HG03064 (cell line): ENCODE measurements at regions not wholly inside any gene's neighbourhood (a gene's known extent, or its start where the extent isn't known, plus 50 kb on each side); places are given as distances from the start of the nearest gene placed in this dataset.
"Not testable (repeated sequence)": the region's sequence is repeated elsewhere in the genome, so short reads cannot be mapped to it uniquely, and the experiment has no call there.

Experiments used
- ATAC-seq: cut with Tn5 transposase; IDR thresholded peaks from one replicate; pipeline ENCODE4 v1.9.1; 2021; ENCODE audit warnings: low read depth; ENCODE audit not compliant: unreplicated experiment

- no peak for ATAC-seq
Measured at GRCh38 chr7:115793958-115794702, 236.4 kb downstream of the TFEC start.

GRCh38 chr7:115789901-115790300 is 240.7 kb downstream of the TFEC start:
- ATAC-seq, result no peak

- ATAC-seq, result not testable (repeated sequence)
Measured at GRCh38 chr7:115789473-115789872, 241.1 kb downstream of the TFEC start.

- no peak for ATAC-seq
Measured at GRCh38 chr7:115782696-115783490, 247.7 kb downstream of the TFEC start.

- ATAC-seq, result no peak
Measured at GRCh38 chr7:115779561-115779960, 251.0 kb downstream of the TFEC start.

- ATAC-seq, result no peak
Measured at GRCh38 chr7:115775981-115776380, 254.6 kb downstream of the TFEC start.

- no peak for ATAC-seq
Measured at GRCh38 chr7:115763347-115763746, 267.2 kb downstream of the TFEC start.

- ATAC-seq, result no peak
Measured at GRCh38 chr7:115758025-115758424, 272.5 kb downstream of the TFEC start.

GRCh38 chr7:115754226-115754625 is 276.3 kb downstream of the TFEC start:
- no peak for ATAC-seq

- ATAC-seq, result no peak
Measured at GRCh38 chr7:115749924-115750323, 280.6 kb downstream of the TFEC start.

GRCh38 chr7:115748123-115748738 is 282.3 kb downstream of the TFEC start:
- no peak for ATAC-seq

GRCh38 chr7:115747174-115747573 is 283.4 kb downstream of the TFEC start:
- no peak for ATAC-seq

- no peak for ATAC-seq
Measured at GRCh38 chr7:115740043-115740442, 290.5 kb downstream of the TFEC start.

- ATAC-seq, result no peak
Measured at GRCh38 chr7:115734641-115735040, 295.9 kb downstream of the TFEC start.

GRCh38 chr7:115731796-115732471 is 298.6 kb downstream of the TFEC start:
- ATAC-seq, result no peak

- no peak for ATAC-seq
Measured at GRCh38 chr7:115728518-115728917, 302.0 kb downstream of the TFEC start.

- no peak for ATAC-seq
Measured at GRCh38 chr7:115724400-115725056, 306.0 kb downstream of the TFEC start.

- no peak for ATAC-seq
Measured at GRCh38 chr7:115722302-115722977, 308.1 kb downstream of the TFEC start.

GRCh38 chr7:115721293-115722217 is 309.0 kb downstream of the TFEC start:
- no peak for ATAC-seq
